A673 (cell line): ENCODE measurements at regions not wholly inside any gene's neighbourhood (a gene's known extent, or its start where the extent isn't known, plus 50 kb on each side); places are given as distances from the start of the nearest gene placed in this dataset.
"Not testable (repeated sequence)": the region's sequence is repeated elsewhere in the genome, so short reads cannot be mapped to it uniquely, and the experiment has no call there.

Experiments
- BruUV-seq: library from RNA; stranded (reverse); fragments of 400-500 nt; replicated peaks from 2 replicates; lab custom pipeline; 2021; lab: Mats Ljungman, UMichigan
- CTCF ChIA-PET: fragments of 300-600 bp; sonication (Branson Sonifier 250); formaldehyde crosslinking; loops from one replicate; lab custom pipeline; 2022; ENCODE audit warnings: antibody characterized with exemption; lab: Charles Lee
- POLR2A ChIA-PET: fragments of 300-600 bp; sonication (Branson Sonifier 250); formaldehyde crosslinking; loops from one replicate; lab custom pipeline; 2022; ENCODE audit warnings: antibody characterized with exemption; ENCODE audit not compliant: low non-redundant PET; lab: Charles Lee
- DNase-seq: peaks from one replicate; pipeline ENCODE4 v3.0.0-alpha.2; 2015; ENCODE audit warnings: low spot score
- H3K27ac ChIP-seq: fragments of 200-600 bp; sonication (generic); 2 replicates; pipeline ENCODE4 v1.5.1; 2016; ENCODE audit warnings: mixed run types, low read depth, mild to moderate bottlenecking, mixed read lengths, antibody characterized with exemption, low read length; ENCODE audit not compliant: poor library complexity, severe bottlenecking
- H3K27me3 ChIP-seq: fragments of 200-600 bp; sonication (generic); replicated peaks from 2 replicates; pipeline ENCODE4 v1.6.1; 2017; ENCODE audit warnings: mixed run types, low read depth, mild to moderate bottlenecking, mixed read lengths, antibody characterized with exemption, low read length; ENCODE audit not compliant: insufficient read depth, poor library complexity
- H3K36me3 ChIP-seq: fragments of 200-600 bp; sonication (generic); 2 replicates; pipeline ENCODE4 v1.6.1; 2016; ENCODE audit warnings: mixed run types, mild to moderate bottlenecking, mixed read lengths, antibody characterized with exemption, low read length; ENCODE audit not compliant: insufficient read depth, poor library complexity, severe bottlenecking
- H3K4me1 ChIP-seq: fragments of 200-600 bp; sonication (generic); 2 replicates; pipeline ENCODE4 v1.6.1; 2017; ENCODE audit warnings: mixed run types, mild to moderate bottlenecking, mixed read lengths, antibody characterized with exemption, low read length; ENCODE audit not compliant: insufficient read depth, poor library complexity, severe bottlenecking
- H3K4me3 ChIP-seq: fragments of 200-600 bp; sonication (generic); 2 replicates; pipeline ENCODE4 v1.5.1; 2016; ENCODE audit warnings: low read depth, mixed run types, mild to moderate bottlenecking, mixed read lengths, low read length; ENCODE audit not compliant: poor library complexity, severe bottlenecking
- H3K9me3 ChIP-seq: fragments of 200-600 bp; sonication (generic); 2 replicates; pipeline ENCODE4 v1.6.1; 2016; ENCODE audit warnings: mixed run types, low read depth, mild to moderate bottlenecking, mixed read lengths, antibody characterized with exemption, low read length; ENCODE audit not compliant: poor library complexity, severe bottlenecking
- CTCF ChIP-seq: fragments of 300-800, 200-600 bp; sonication (generic); conservative IDR thresholded peaks from 2 replicates; pipeline ENCODE4 v1.5.1; 2017; ENCODE audit warnings: low read depth, mild to moderate bottlenecking, antibody characterized with exemption, low read length, moderate library complexity, mixed read lengths
- EZH2 ChIP-seq: fragments of 200-600 bp; sonication (generic); IDR thresholded peaks from 2 replicates; pipeline ENCODE4 v1.6.1; 2017; ENCODE audit warnings: borderline replicate concordance, low read depth, mild to moderate bottlenecking, mixed read lengths, antibody characterized with exemption, low read length; ENCODE audit not compliant: poor library complexity, severe bottlenecking
- intact Hi-C: fragments of 100-400 bp; cut with micrococcal nuclease; formaldehyde crosslinking; loops from one replicate; pipeline ENCODE4 v1.10.0; 2022; ENCODE audit not compliant: unreplicated experiment

- no peaks in the 10 kb centered on the region for H3K4me1 ChIP-seq
- no TSS peak for BruUV-seq
- no peaks in the 10 kb centered on the region for H3K9me3 ChIP-seq
- H3K27ac ChIP-seq, result no peak overlapping the region
- intact Hi-C loops, result no loop called here
- H3K36me3 ChIP-seq, result no peaks in the 10 kb centered on the region
- ChIA-PET POLR2A (no interaction called here), CTCF (no interaction called here)
- H3K27me3 ChIP-seq, result peaks cover 5% of the 10 kb centered on the region
- no peak for TF ChIP-seq EZH2
- TF ChIP-seq CTCF, result no peak
- no peak overlapping the region for H3K4me3 ChIP-seq
- DNase-seq, result no peak
Measured at GRCh38 chr16:63403792-63404191, 1367.6 kb upstream of the CDH8 start.

GRCh38 chr16:63388277-63388676, 1352.0 kb upstream of the CDH8 start:
- intact Hi-C loops, H3K36me3 ChIP-seq, DNase-seq, H3K4me3 ChIP-seq, H3K27me3 ChIP-seq, POLR2A ChIA-PET, H3K27ac ChIP-seq, BruUV-seq, CTCF ChIA-PET, H3K9me3 ChIP-seq, H3K4me1 ChIP-seq: not testable (repeated sequence)

GRCh38 chr16:63385714-63386432, 1349.6 kb upstream of the CDH8 start:
- Histone ChIP-seq H3K4me3 (no peak overlapping the region), H3K27me3 (no peaks in the 10 kb centered on the region), H3K27ac (no peak overlapping the region), H3K36me3 (no peaks in the 10 kb centered on the region), H3K9me3 (no peaks in the 10 kb centered on the region), H3K4me1 (no peaks in the 10 kb centered on the region)
- intact Hi-C loops, result no loop called here
- ChIA-PET POLR2A (no interaction called here), CTCF (no interaction called here)
- BruUV-seq, result no TSS peak
- TF ChIP-seq CTCF (no peak), EZH2 (no peak)
- DNase-seq, result no peak

- no peak overlapping the region for H3K4me3 ChIP-seq
- no TSS peak for BruUV-seq
- intact Hi-C loops, result no loop called here
- TF ChIP-seq CTCF, result no peak
- no peak for TF ChIP-seq EZH2
- H3K27ac ChIP-seq, result no peak overlapping the region
- H3K36me3 ChIP-seq, result no peaks in the 10 kb centered on the region
- no peaks in the 10 kb centered on the region for H3K27me3 ChIP-seq
- no peaks in the 10 kb centered on the region for H3K9me3 ChIP-seq
- POLR2A ChIA-PET, result no interaction called here
- CTCF ChIA-PET, result no interaction called here
- no peaks in the 10 kb centered on the region for H3K4me1 ChIP-seq
- no peak for DNase-seq
Measured at GRCh38 chr16:63373744-63374143, 1337.5 kb upstream of the CDH8 start.
